GM12864 (cell line): ENCODE measurements at regions not wholly inside any gene's neighbourhood (a gene's known extent, or its start where the extent isn't known, plus 50 kb on each side); places are given as distances from the start of the nearest gene placed in this dataset.

Source experiments
- DNase-seq: peaks from one replicate; pipeline ENCODE4 v3.0.0-alpha.2; 2011; ENCODE audit warnings: low read depth
- H3K4me3 ChIP-seq: 2 replicates; pipeline ENCODE4 v1.5.1; 2011; ENCODE audit warnings: mild to moderate bottlenecking, low read depth, low read length, control low read depth
- CTCF ChIP-seq: IDR thresholded peaks from 2 replicates; pipeline ENCODE4 v1.5.1; 2011; ENCODE audit warnings: low read depth, mild to moderate bottlenecking, moderate library complexity, low read length, control low read depth, inconsistent platforms; ENCODE audit errors: missing control alignments

GRCh38 chr10:124342136-124342820 is 76.4 kb downstream of the OAT start:
- DNase-seq, result no peak
- TF ChIP-seq CTCF, result no peak
- H3K4me3 ChIP-seq, result no peak overlapping the region

GRCh38 chr10:124341768-124342135 is 77.0 kb downstream of the OAT start:
- no peak for DNase-seq
- H3K4me3 ChIP-seq, result no peak overlapping the region
- no peak for TF ChIP-seq CTCF

GRCh38 chr10:124340033-124340760 is 78.5 kb downstream of the OAT start:
- no peak for DNase-seq
- H3K4me3 ChIP-seq, result no peak overlapping the region
- TF ChIP-seq CTCF, result no peak

GRCh38 chr10:124339119-124340032 is 79.3 kb downstream of the OAT start:
- TF ChIP-seq CTCF, result no peak
- no peak for DNase-seq
- H3K4me3 ChIP-seq, result no peak overlapping the region

- no peak for DNase-seq
- no peak overlapping the region for H3K4me3 ChIP-seq
- no peak for TF ChIP-seq CTCF
These were observed 80.3 kb downstream of the OAT start for GRCh38 chr10:124338276-124338925.

GRCh38 chr10:124336186-124336585 is 82.5 kb downstream of the OAT start:
- H3K4me3 ChIP-seq, result no peak overlapping the region
- no peak for TF ChIP-seq CTCF
- no peak for DNase-seq
